ENCODE measurements at regions not wholly inside any gene's neighbourhood (a gene's known extent, or its start where the extent isn't known, plus 50 kb on each side); places are given as distances from the start of the nearest gene placed in this dataset.

- DNase-seq (ENCODE audit: low spot score), result no peak
- no peak for TF ChIP-seq CTCF (IDR thresholded peaks at IDR 0.05; ENCODE audit: extremely low read depth, missing control alignments)
These were observed 631.9 kb downstream of the PRELID2 start for GRCh38 chr5:145203193-145203592.

DNA sequence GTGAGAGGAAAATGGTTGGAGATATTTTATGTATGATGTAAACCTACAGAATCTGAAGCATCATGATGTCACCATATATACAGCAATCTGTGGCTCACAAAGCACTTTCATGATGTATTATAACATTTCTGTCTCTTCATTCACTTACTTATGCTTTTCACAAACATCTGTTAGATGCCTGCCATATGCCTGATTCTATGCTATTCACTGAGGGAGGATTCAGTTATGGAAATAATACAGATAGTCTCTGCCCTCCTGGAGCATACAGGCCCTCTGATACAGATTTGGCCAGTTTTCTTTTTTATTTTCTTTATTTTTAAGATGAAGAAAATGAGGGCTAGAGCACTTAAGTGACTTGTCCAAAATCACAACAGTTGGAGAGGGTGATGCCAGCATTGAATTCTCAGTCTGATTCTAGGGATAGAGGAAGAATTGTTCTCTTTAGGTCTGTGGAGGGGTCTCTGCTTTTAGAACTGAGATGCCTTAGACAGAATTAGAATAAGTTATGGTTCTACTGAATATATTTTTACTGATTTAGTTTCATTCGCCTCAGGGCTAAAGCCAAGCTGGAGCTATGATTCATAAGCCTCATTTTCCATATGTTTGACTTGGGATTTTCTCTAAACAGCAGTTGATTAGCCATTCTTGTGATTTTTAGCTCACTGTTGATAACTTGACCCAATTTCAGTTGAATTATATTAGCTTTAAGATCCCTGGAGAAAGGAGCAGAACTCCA is 636.4 kb downstream of the PRELID2 start:
- no peak for TF ChIP-seq CTCF (IDR thresholded peaks at IDR 0.05; ENCODE audit: extremely low read depth, missing control alignments)
- no peak for DNase-seq (ENCODE audit: low spot score)

GRCh38 chr5:145189746-145190145 is 645.4 kb downstream of the PRELID2 start:
- TF ChIP-seq CTCF (IDR thresholded peaks at IDR 0.05; ENCODE audit: extremely low read depth, missing control alignments), result no peak
- DNase-seq (ENCODE audit: low spot score), result no peak

GRCh38 chr5:145180371-145180770 is 654.8 kb downstream of the PRELID2 start:
- DNase-seq (ENCODE audit: low spot score), result no peak
- no peak for TF ChIP-seq CTCF (IDR thresholded peaks at IDR 0.05; ENCODE audit: extremely low read depth, missing control alignments)

- no peak for TF ChIP-seq CTCF (IDR thresholded peaks at IDR 0.05; ENCODE audit: extremely low read depth, missing control alignments)
- no peak for DNase-seq (ENCODE audit: low spot score)
These were observed 656.3 kb downstream of the PRELID2 start for GRCh38 chr5:145178641-145179523.

DNA sequence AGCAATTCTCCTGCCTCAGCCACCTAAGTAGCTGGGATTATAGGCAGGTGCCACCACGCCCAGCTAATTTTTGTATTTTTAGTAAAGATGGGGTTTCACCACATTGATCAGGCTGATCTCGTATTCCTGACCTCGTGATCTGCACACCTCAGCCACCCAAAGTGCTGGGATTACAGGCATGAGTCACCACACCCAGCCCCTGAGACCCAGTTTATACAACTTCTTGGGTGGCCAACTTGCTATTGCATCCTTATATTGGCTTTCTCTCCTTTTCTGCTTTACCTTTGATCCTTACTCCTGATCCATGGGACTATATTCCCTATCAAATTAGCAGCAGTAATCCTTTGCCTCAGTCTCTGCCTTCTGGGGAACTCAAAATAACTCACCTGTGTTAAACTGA is 659.1 kb downstream of the PRELID2 start:
- DNase-seq (ENCODE audit: low spot score), result no peak
- no peak for TF ChIP-seq CTCF (IDR thresholded peaks at IDR 0.05; ENCODE audit: extremely low read depth, missing control alignments)

- DNase-seq (ENCODE audit: low spot score), result no peak
- no peak for TF ChIP-seq CTCF (IDR thresholded peaks at IDR 0.05; ENCODE audit: extremely low read depth, missing control alignments)
These were observed 669.0 kb downstream of the PRELID2 start for GRCh38 chr5:145166110-145166509.
